GM19351 (cell line): ENCODE measurements at regions not wholly inside any gene's neighbourhood (a gene's known extent, or its start where the extent isn't known, plus 50 kb on each side); places are given as distances from the start of the nearest gene placed in this dataset.

ENCODE experiments used
- ATAC-seq: cut with Tn5 transposase; IDR thresholded peaks from one replicate; pipeline ENCODE4 v1.9.1; 2021; ENCODE audit warnings: mild to moderate bottlenecking, moderate library complexity; ENCODE audit not compliant: unreplicated experiment

DNA sequence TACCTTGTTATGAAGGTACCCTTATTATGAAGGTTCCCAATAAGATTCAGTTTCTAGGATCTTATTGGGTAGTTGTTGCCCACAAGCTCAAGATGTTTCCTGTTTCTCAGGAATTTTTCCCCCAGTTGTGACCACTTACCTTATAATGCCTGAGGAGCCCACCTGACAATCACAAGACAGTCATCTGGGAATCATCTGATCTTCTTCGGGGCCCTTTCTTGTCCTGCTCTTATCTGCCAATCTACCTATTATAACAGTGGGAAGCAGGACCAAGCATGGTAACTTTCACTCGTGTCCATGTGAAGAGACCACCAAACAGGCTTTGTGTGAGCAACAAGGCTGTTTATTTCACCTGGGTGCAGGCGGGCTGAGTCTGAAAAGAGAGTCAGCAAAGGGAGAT is 825.5 kb downstream of the BCL11B start:
- no peak for ATAC-seq

DNA sequence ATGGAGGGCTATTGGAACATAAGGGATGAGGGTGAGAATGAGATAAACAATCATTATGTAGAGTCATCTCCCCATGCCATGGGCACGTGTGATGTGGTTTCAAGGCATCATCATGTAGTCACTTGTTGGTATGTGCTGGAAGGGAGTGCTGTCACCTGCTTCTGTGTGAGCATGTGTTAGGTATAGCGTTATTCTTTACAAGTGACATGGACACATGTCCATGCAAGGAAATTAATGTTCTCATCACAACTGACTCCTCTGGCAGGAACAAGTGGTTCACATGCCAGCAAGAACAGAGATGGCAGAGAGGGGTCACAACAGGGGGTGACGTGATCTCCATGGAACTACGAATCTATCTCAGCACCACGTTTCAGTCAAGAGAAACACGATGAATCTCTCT is 815.8 kb downstream of the BCL11B start:
- no peak for ATAC-seq

DNA sequence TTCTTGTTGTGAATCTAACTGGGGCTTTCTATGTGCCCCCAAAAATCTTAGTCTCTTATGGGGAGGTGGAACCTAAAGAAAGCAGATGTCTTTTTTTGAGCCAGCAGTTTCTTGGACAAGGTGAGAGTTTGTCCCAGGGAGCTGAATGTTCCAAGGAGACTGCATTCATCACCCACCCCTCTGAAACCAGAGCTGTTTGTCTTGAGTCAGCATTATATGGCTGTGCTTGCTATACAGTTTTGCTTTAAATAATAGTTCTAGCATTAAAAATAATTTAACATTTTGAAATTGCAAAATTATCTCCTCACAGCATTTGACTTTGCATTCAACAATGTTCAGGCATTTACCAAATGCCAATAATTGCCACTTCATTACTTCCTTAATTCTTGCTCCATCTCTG is 813.3 kb downstream of the BCL11B start:
- no peak for ATAC-seq

DNA sequence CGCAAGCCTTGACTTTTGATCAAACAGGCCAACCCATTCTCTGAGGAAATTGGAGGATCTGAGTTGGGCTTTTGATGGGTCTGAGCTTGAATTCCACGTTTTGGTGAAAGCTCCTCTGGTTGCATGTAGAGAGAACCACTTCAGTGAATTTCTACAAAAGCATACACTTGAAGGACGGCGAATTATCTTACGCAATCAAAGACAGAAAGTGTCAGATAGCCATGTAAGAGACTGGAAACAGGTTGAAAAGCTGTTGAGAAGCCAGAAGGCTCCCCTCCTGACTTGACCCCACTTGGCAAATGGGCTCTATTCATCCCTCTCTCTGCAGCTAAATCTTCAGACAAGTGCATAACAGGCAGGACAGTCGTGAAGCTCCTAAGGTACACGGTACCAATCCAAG is 809.1 kb downstream of the BCL11B start:
- ATAC-seq: no peak

DNA sequence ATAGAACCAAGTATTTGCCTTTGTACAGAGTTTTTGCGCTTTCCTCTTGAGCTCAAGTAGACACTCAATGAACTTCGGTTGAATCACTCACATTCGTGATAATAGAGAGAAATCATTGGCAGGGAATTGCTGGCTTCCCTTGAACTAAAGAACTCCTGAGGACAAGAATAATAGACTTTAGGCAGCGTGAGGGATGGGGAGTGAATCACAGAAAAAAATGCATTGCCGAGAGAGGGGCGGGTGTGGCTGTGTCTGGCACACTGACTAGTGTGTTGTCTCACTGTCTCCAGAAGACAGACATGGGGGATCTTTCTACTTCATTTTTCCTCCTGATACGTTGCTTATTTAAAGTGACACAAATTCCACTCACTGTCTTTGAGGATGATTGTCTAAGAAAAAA is 805.2 kb downstream of the BCL11B start:
- no peak for ATAC-seq

DNA sequence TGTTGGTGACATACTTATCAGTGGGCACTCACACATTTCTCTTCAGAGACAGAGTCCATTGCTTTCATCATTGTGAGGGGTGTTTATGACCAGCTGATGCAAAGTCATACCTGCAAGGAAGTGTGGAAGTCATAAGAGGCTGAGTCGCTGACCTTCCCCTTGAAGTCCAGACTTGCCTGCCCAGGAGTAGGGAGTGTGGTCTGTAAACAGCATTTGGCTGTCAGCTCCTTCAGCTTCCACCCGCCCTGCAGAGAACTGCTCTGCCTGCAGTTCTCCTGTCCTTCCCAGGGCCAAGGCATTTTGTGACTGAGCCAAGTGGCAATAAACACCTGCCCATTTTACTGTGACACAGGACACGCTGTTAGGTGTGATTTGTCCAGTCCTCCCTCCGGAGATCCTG is 801.3 kb downstream of the BCL11B start:
- ATAC-seq: no peak

DNA sequence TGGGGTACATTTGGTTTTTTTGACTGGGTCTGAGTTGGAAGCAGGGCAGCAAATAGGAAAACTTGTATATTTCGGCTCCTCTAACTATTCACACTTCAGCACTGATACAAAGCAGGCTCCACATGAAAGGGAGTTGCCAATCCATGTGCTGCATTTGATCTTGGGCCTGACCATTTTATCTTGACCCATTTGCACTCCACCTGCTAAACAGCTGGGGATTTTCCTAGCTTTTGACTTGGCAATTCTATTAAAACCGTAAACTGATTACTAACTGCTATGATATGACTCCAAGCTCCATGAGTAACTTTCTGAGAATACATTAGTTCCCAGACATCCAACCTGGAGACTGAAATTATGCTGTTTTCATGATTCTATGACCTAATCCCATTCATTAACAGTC is 797.1 kb downstream of the BCL11B start:
- ATAC-seq: no peak

DNA sequence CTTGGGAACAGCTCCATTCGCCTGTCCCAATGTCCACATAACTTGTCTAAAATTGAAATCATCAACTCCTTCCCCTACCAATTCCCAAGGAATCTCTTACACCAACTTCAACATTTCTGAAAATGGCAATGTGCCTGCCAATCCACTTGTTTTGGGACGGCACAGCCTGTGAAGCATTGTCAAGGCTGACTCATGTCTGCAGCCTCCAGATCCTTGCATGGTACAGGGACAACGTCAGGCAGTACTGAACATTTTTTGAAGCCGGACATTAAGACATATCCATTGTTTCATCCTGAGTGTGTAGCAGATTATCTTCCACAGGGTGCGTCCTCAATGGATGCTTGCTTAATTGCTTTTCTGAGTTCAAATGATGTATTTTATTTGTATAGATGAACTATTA is 794.1 kb downstream of the BCL11B start:
- no peak for ATAC-seq

DNA sequence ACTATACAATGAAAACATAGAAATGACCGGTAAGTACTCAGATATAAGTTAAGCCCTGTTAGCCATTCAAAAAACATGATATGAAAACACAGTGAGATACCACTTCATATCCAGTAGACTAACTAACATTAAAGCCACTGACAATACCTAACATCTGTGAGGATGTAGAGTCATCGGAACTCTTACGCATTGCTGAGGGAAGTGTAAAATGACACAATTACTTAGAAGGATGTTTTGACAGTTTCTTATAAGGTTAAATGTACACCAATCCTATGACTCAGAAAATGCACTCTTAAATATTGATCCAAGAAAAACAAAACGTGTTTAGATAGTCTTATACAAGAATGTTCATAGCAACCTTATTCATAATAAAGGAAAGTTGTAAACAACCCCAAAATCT is 782.9 kb downstream of the BCL11B start:
- no peak for ATAC-seq

DNA sequence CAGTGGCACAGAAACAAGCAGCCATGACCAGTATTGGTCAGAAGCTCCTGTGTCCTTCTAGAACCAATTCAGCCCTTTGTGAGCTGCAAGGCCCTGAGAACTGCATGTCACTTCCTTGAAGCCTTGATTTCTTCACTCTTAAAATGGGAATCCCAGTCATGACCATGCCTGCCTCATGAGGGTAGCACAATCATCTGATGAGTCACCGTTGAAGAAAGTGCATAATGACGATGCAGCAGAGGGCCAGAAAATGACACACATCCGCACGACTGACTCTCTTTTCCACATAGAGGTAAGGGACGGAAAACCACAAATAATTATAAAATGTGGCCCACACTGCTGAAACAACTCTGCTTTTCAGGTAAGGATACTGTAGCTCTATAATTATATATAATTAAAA is 777.4 kb downstream of the BCL11B start:
- ATAC-seq: no peak

DNA sequence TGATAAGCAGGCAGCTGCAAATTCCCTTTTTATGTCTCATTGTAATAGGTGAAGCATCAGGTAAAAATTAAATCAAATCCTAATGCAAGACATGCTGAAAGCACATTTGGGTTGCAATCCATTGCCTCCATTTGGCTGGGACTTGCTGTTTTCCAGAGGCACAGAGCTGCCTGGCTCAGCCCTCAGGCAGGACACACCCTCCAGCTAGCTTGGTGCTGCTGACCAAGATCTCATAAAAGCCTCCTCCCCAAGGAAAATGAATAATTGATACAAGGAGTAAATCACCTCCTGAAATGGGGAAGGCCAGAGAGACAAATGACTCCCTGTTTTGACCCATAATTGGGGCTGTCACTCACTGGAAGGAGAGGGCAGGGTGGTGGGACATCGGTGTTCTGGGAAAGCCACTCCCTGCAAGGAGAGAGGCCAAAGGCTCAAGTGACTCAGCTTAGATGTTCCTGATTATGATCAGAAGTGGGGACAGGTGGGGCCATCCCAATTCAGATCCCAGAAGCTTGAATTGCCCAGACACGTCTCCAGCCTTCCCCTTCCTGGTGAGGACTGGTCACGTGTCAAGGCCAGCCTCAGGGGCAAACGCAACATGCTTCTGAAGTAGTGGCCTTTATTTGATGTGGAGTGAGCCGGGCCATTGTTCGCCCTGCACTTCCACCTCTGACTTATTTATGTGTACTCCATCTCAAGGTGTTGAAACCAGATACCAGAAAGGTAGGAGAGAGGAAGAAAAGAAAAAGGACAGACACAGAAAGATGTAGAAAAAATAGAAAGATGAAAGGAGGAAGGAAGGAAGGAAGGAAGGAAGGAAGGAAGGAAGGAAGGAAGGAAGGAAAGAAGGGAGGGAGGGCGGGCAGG is 773.7 kb downstream of the BCL11B start:
- ATAC-seq: no peak

DNA sequence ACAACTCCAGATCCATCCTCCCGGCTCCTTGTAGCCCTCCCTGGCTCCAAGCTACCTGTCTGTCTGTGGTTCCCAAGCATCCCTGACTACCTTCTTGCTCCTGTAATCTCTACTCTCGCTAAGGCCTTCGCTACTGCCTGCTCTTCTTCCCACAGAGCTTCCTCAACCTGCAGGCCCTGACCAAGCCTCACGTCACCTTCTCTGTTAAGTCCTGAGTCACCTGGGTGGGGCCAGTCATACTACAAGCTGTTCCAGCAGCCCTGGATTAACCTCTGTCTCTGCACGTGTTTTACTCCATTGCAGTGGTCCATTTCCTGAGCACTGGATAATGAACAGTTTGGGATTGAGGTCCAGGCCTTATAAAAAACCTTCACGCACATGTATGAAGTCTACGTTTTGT is 770.7 kb downstream of the BCL11B start:
- ATAC-seq: no peak

DNA sequence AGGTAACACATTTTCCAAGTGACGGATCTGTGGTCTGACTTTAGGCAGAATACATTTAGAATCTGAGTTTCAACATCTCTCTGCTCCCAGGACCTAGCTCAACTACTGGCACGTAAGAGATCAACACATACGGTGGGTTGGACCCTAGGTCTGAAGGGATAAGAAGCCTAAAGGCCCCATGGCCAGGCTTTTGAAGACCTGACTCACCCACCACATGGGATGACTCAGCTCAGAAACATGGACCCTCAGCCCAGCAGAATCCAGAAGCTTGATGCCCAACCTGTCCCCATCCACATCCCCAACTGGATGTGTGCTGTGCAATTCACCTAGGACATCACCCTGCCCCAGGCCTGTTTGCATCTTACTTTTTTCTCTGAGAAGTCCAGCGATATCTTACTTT is 770.2 kb downstream of the BCL11B start:
- no peak for ATAC-seq

DNA sequence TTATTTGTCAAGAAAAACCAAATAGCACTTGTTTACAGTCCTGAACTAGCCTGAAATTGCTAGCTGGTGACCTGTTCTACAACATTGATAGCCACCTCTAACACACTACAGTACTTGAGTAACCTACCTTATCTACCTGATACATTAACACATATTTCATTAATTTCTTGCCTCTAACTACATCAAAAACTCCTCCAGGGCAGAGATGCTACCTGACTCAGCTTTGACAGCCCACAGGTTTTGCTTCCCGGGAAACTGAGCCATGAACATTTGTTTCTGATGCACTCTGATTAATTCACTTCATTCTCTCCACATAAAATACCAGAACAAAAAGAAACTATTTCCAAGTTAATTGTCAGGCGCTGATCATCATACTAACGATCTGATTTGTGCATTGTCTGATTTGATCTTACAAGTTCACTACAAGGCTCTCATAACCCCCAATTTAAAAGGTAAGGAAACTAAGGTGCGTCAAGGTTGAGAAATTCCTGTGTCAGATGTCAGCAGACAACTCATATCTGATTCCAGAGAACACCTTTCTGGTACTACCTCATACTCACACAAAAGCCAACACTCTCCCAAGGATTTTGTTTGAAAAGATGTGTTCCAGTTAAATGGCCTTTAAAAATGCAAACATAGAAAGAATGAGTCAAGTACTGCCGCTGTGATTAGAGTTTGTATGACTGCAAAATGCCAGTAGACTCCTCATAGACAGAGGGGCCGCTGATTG is 768.7 kb downstream of the BCL11B start:
- ATAC-seq: no peak

DNA sequence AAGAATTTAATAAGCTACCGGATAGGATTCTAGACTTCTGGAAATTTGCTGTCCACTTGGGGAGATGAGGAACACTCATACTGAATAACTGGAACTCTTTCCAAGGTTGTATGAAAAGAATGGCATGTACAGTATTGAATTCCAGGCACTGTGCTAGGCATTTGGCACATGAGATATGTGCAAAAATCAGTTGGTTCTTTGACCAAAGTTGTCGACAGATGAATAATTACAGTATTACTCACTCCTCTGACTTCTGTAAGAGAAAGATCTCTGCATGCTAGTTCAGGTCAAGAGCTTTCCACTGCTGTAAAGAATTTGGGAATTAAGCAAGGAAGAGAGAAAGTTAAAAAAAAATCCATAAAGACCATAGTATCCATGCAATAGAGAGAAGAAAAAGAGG is 764.7 kb downstream of the BCL11B start:
- no peak for ATAC-seq

DNA sequence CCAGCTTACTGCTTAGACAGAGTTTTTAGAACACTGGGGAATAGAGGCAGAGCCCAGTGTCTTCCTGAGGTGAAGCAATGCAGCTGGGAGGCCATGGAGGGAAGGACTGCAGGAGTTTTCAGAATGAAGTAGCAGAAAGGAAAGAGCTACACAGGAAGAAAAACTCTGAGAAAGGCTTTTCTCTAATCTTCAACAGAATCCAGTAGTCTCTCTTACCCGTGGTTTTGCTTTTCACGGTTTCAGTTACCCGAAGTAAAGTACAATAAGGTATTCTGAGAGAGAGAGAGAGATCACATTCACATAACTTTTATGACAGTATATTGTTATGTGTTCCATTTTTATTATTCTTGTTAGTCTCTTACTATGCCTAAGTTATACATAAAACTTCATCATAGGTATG is 761.6 kb downstream of the BCL11B start:
- no peak for ATAC-seq

DNA sequence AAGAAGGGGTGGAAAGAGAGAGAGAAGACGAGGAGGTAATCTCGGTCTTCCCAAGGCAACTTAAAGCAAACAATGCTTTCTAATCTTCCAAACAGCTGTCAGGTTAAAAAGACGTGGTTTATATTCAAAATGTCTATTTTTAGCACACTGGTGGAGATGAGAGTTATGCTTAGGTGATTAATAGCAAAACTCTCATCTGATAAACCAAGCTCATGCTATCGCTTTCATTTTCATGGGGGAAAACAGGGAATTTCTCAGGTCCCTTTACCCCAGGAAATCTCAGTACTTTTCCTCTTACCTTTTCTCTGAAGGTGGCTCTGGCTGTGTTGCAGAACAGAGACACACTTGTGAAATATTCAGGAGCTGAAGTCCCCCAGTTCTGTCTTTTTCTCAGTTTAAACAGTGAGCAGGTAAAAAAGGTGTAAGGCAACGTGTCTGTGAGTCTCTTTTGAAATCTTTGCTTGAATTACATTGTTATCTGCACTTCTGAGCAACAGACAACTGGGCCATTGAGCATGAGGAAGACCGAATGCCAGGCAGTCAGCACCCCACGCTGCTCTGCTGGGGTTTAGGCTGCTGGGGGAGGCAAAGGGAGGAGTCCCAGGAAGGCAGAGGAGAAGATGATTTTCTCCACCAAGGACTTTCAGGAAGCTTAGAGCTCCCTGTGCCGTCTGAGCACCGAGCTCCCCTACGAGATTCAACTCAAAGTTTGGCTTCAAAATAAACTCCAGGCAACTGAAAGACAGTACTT is 759.3 kb downstream of the BCL11B start:
- ATAC-seq: no peak

DNA sequence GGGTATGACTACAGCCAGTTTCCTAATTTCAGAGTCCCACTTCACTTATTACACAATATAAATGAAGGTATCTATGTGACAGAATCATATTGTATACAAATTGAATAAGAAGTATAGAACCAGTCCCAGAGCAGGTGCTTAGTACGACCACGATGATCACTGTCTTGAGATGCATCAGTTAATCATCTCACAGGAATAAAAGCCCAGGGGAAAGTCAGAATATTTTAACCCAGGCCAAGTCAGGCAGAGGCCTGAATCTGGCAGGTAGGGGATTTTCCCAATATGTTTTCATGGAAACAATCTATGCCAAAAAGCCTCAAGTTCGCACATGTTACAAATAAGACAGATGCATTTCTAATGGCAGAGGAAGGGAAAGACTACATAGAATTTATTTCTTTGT is 758.4 kb downstream of the BCL11B start:
- no peak for ATAC-seq

DNA sequence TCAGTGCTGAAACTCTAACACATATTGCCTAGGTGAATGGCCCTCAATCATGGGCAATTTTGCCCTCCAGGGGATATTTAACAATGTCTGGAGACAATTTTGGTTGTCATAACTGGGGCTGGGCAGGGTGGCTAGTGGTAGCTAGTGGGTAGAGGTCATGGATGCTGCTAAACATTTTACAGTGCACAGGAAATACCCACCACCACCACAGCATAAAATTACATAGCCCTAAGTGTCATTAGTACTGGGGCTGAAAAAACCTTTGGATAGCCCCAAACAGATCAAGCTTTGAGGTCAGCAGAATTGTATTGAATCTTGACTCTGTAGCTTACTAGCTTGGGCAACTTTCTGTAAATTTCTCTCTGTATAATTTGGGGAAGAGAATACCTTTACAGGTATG is 758.0 kb downstream of the BCL11B start:
- ATAC-seq: no peak

DNA sequence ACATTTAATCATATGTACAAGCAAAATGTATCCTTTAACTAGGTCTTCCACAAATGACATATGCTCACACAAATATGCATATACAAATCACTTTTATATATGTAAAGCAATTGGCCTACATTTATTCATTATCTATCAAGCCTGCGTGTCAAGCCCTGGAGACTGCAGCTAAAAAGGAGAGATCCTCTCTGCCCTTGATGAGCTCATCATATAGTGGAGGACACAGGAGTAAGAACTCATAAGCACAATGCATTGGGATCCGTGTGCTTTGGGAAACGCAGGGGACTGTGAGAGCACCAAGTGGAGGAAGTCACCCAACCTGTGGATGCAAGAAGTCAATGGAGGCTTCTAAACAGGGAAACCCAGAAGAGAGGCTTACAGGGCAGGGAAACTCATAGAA is 735.7 kb downstream of the BCL11B start:
- ATAC-seq: no peak

DNA sequence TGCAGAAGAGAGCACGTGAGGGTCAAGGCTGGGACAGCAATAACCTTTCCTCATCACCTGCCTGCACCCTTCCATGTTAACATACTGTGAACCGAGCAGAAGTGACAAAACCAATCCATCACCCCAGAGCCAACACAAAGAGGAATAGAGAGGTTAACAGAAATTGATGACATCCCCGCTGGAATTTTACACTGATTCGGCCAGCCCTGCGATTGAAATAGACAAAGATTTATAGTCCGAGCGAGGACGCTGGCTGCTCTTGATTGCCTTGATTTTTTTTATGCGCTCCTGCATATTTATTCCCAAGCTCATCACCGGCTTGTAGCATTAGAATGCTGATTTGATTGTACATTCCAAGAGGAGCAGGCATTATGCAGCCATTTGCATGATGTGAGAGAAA is 729.7 kb downstream of the BCL11B start:
- no peak for ATAC-seq

DNA sequence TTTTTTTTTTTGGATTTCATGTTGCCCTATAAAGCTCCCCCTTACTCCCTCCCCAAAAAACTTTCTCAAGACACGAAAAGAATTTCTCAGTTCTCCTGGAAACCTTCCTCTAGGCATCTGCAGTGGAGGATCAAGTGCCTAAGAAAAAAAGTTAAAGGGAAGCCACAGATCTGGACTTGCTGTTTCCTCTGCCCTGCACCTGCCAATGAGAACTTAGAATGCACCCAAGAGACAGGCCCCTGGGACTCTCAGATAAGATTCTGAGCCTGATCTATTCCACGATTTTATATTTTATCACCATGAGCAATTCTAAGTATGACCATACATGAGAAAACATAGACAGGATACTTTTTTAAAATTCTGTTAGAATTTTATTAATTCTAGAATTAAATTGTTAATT is 728.9 kb downstream of the BCL11B start:
- no peak for ATAC-seq
